ENCODE measurements at regions not wholly inside any gene's neighbourhood (a gene's known extent, or its start where the extent isn't known, plus 50 kb on each side); places are given as distances from the start of the nearest gene placed in this dataset.
"Not testable (repeated sequence)": the region's sequence is repeated elsewhere in the genome, so short reads cannot be mapped to it uniquely, and the experiment has no call there.

GRCh38 chr2:8322634-8323033 lies 359.2 kb upstream of the ID2 start:
- no peak for TF ChIP-seq JUND (IDR thresholded peaks at IDR 0.05; ENCODE audit: low read depth)
- in situ Hi-C loops (cut with HindIII; ENCODE audit: low pct_unique_long_range_greater_than_20kb, low sequenced_read_pairs), result no loop called here
- DNase-seq (ENCODE audit: low read depth in 1 of 2, low spot score in 1 of 2), result no peak

GRCh38 chr2:8324164-8324856 lies 357.5 kb upstream of the ID2 start:
- in situ Hi-C loops (cut with HindIII; ENCODE audit: low pct_unique_long_range_greater_than_20kb, low sequenced_read_pairs), result no loop called here
- TF ChIP-seq JUND (IDR thresholded peaks at IDR 0.05; ENCODE audit: low read depth), result no peak
- no peak for DNase-seq (ENCODE audit: low read depth in 1 of 2, low spot score in 1 of 2)

GRCh38 chr2:8324901-8325300 lies 357.0 kb upstream of the ID2 start:
- in situ Hi-C loops (cut with HindIII; ENCODE audit: low pct_unique_long_range_greater_than_20kb, low sequenced_read_pairs), result no loop called here
- DNase-seq (ENCODE audit: low read depth in 1 of 2, low spot score in 1 of 2), result no peak
- no peak for TF ChIP-seq JUND (IDR thresholded peaks at IDR 0.05; ENCODE audit: low read depth)

- TF ChIP-seq JUND (IDR thresholded peaks at IDR 0.05; ENCODE audit: low read depth), result no peak
- in situ Hi-C loops (cut with HindIII; ENCODE audit: low pct_unique_long_range_greater_than_20kb, low sequenced_read_pairs), result no loop called here
- DNase-seq (ENCODE audit: low read depth in 1 of 2, low spot score in 1 of 2), result no peak
These were observed 354.3 kb upstream of the ID2 start for GRCh38 chr2:8327371-8328100.

GRCh38 chr2:8328217-8328616 lies 353.6 kb upstream of the ID2 start:
- DNase-seq (ENCODE audit: low read depth in 1 of 2, low spot score in 1 of 2), result no peak
- TF ChIP-seq JUND (IDR thresholded peaks at IDR 0.05; ENCODE audit: low read depth), result no peak
- in situ Hi-C loops (cut with HindIII; ENCODE audit: low pct_unique_long_range_greater_than_20kb, low sequenced_read_pairs), result no loop called here

- no peak for TF ChIP-seq JUND (IDR thresholded peaks at IDR 0.05; ENCODE audit: low read depth)
- in situ Hi-C loops (cut with HindIII; ENCODE audit: low pct_unique_long_range_greater_than_20kb, low sequenced_read_pairs), result no loop called here
- no peak for DNase-seq (ENCODE audit: low read depth in 1 of 2, low spot score in 1 of 2)
These were observed 351.9 kb upstream of the ID2 start for GRCh38 chr2:8329660-8330622.

GRCh38 chr2:8331068-8331467 lies 350.8 kb upstream of the ID2 start:
- in situ Hi-C loops (cut with HindIII; ENCODE audit: low pct_unique_long_range_greater_than_20kb, low sequenced_read_pairs), result no loop called here
- no peak for TF ChIP-seq JUND (IDR thresholded peaks at IDR 0.05; ENCODE audit: low read depth)

GRCh38 chr2:8332646-8333045 lies 349.2 kb upstream of the ID2 start:
- DNase-seq (ENCODE audit: low read depth in 1 of 2, low spot score in 1 of 2), result no peak
- no peak for TF ChIP-seq JUND (IDR thresholded peaks at IDR 0.05; ENCODE audit: low read depth)
- in situ Hi-C loops (cut with HindIII; ENCODE audit: low pct_unique_long_range_greater_than_20kb, low sequenced_read_pairs), result no loop called here

More at GRCh38 chr2:8331068-8331467, 350.8 kb upstream of the ID2 start:
- no peak for DNase-seq (ENCODE audit: low read depth in 1 of 2, low spot score in 1 of 2)

GRCh38 chr2:8333177-8333831 lies 348.6 kb upstream of the ID2 start:
- in situ Hi-C loops (cut with HindIII; ENCODE audit: low pct_unique_long_range_greater_than_20kb, low sequenced_read_pairs), result no loop called here
- no peak for TF ChIP-seq JUND (IDR thresholded peaks at IDR 0.05; ENCODE audit: low read depth)
- DNase-seq (ENCODE audit: low read depth in 1 of 2, low spot score in 1 of 2), result no peak

- in situ Hi-C loops (cut with HindIII; ENCODE audit: low pct_unique_long_range_greater_than_20kb, low sequenced_read_pairs); DNase-seq (ENCODE audit: low read depth in 1 of 2, low spot score in 1 of 2): not testable (repeated sequence)
These were observed 348.0 kb upstream of the ID2 start for GRCh38 chr2:8333832-8334187.

- DNase-seq (ENCODE audit: low read depth in 1 of 2, low spot score in 1 of 2), result no peak
- TF ChIP-seq JUND (IDR thresholded peaks at IDR 0.05; ENCODE audit: low read depth), result no peak
- in situ Hi-C loops (cut with HindIII; ENCODE audit: low pct_unique_long_range_greater_than_20kb, low sequenced_read_pairs), result no loop called here
These were observed 347.0 kb upstream of the ID2 start for GRCh38 chr2:8334866-8335325.

GRCh38 chr2:8335801-8336200 lies 346.1 kb upstream of the ID2 start:
- TF ChIP-seq JUND (IDR thresholded peaks at IDR 0.05; ENCODE audit: low read depth), result no peak
- in situ Hi-C loops (cut with HindIII; ENCODE audit: low pct_unique_long_range_greater_than_20kb, low sequenced_read_pairs), result no loop called here
- no peak for DNase-seq (ENCODE audit: low read depth in 1 of 2, low spot score in 1 of 2)

Measured in T47D (cell line).